OCI-M2 (cell line): ENCODE measurements at regions not wholly inside any gene's neighbourhood (a gene's known extent, or its start where the extent isn't known, plus 50 kb on each side); places are given as distances from the start of the nearest gene placed in this dataset.

ENCODE experiments used
- DNase-seq: peaks from one replicate; lab custom pipeline; 2025; ENCODE audit not compliant: unreplicated experiment; lab: John Stamatoyannopoulos, UW

DNA sequence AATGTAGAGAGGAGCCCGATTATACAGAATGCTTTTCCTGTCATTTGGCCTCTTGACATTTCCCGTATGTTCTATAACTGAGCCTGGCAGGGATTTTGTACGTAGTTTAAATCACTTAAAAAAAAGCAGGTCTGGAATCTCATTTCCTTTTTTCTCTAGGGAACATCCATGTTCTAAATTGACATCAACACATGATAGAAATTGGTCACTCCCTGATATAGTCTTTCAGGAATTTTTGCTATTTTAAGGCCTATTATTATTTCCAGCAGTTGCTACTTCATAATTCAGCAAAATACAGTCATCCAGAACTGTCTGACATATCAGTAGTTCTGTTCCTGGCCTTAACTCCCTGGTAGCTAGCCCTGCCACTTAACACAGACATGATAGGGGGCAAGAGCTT, 565.7 kb upstream of the ZEB2 start:
- no peak for DNase-seq

DNA sequence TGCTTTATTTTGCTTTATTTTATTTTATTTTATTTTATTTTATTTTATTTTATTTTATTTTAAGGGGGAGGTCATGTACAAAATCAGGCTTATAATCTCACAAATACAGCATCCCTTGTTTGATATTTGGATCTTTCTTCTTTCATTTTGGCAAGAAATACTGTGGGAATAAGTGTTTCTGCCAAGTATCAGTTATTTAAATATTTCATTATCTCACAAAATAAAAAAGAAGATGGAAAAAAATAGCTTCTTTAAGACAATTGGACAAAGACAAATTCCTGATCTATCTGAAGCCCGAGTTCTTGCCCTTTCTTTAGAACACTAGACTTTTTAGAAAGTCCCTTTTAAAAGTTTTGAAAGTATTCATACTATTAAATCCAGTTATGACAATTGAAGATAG, 560.5 kb upstream of the ZEB2 start:
- DNase-seq = no peak

DNA sequence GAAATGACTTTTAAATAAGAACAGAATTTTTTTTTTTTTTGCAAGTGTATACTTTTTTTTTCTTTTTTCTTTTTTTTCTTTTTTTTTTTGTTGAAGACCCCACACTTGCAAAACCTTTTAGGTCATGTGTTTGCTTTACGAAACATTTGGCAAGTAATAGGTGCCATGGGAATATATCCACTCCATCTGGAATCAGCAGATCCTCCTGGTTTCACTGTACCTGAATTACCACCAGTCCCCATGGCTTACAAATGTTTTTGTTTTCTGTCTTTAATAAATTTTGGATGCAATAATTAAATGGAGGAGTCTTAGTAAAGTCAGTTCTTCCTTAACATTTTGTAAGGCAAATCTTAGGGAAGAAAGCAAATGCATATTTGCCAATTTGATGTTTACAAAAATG, 559.7 kb upstream of the ZEB2 start:
- DNase-seq = no peak

DNA sequence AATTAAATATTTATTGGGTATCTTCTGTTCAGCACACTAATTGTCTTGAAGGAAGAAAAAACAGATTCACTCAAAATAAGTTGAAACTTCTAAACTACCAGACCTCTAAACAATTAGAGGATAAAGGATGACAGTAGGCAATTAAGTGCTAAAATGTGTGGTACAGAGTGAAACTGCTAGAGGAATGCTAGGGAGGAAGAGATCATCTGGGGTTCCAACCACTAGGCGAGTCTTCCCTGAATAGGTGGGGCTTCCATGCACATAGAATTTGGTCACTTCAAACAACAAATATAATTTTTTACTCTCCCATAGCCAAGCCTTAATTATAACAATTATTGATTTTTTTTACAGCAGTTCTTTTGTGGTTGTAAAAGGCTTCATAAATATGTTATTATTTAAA, 559.0 kb upstream of the ZEB2 start:
- DNase-seq = no peak

DNA sequence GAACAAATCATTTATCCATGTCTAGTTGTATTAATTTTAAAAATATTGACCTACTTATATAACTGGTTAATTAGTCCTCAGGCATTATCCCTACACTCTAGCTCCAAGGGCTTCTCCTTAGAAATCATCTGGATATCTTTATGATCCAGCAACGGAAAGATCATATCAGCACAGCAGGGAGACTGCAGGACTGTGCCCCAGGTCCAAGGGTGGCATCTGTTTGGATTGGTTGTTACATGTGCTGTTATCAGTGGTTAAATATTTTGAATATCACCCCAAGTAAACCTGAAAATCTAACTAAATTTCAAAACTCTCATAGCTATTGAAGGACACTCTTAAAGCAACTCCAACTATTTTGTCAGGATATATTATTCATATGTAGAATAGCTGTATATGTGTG, 556.2 kb upstream of the ZEB2 start:
- no peak for DNase-seq

DNA sequence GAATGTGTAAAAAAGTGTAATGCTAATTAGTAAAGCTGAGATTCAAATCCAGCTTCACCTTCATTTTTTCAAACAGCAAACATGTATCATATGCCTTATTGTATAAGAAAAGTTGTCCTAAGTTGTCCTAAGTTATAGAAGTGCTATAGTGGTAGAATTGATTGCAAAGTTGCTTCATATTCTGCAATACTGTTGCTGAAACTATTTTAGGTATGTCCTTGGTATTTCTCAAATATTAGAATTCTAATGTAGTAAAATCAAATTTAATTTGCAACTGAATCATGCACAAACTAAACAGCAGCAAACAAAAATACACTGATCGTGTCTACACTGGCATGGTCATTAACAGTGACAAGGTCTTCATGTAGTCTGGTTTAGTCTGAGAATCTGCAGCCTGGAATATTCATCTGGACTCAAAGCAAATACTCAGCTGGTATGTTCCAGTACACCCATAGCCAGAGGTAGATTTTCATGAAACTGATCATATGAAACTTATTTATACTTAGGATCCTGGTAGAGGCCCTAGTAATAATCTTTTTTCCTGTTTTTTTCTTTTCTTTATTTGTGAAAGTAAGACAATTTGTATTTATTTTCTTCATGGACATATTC, 555.6 kb upstream of the ZEB2 start:
- DNase-seq = no peak

DNA sequence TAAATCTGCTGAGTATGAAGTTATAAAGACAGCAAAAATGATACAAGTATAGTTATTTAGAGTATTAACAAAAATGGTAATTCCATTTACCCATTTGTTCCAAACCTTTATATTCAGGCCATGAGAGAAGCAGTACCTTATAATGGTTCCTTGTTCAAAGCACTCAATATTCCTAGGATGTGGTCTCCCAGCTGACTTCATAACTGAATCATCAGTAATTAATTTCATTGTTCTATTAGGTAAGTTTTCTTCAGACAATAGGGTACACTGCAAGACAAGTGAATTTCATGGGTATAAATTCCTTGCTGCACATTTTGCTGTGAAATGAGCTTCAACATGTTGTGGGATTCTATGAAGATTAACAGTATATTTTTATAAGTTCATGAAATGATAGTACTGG, 550.8 kb upstream of the ZEB2 start:
- no peak for DNase-seq

DNA sequence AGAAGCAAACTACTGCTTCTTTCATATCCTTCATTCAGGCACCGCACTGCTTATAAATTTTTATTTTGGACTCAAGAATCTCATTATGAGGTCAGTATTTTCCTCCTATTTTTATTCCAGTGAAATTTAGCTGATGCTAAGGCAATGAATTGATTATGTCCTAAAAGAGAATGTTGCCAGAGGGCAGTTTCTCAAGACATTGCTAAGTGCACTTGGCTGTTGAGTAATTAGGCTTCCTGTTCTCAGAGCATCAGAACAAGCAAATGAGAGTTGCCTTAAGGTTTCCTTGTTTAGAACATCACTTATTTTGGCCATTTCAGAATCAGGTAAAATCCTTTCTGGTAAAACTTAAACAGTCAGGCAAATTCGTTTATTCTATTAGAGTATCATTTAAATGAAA, 548.6 kb upstream of the ZEB2 start:
- DNase-seq = no peak

DNA sequence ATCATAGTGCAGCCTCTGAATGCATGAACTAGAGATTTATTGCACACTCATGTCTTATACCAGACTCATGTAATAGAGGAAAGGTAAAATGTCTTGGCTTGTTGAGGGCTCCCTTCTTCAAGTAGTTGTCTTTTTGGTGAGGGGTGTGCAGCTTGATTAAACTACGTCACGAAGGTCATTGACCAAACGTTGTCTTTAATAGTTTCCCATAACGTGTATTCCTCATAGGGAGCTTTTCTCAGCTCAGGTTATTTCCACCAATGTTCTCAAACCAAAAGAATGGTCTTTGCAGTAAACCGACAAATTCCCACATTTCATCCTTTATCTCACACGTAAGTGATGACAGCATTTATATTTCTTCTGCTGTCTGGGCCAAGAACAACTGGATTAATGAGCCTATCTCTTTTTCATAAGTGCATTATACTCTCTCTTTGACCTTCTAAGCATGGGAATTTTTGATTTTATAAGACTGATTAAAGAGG, 547.7 kb upstream of the ZEB2 start:
- no peak for DNase-seq

DNA sequence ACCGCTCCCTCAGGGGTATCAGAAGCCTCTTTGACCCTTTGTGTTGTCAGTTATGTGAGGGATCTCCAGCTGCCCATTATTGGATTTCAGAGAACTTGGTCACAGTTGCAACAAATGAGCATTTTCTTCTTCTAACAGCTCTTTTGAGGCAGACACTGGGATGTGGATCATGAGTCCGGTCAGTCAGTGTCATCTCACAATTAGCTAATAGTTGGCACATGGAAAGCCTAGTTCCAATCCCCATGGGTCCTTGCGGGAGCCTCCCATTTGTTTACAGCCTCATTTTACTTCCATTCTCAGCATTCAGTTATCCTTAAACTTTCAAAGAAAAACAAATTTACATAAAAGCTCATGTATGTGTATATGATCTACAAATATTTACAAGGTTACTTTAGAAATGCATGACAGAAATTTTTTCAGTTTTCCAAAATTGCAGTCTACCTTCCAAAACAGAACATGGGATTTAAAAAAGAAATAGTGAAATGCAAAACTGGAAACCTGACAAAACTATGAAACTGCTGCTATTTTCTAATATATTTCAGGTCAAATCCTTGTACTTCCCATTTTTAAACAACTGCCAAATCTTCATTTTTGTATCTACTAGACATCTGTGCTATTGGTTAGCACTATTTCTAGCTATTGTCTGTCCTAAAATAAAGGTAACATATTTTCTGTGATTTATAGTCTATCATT, 547.1 kb upstream of the ZEB2 start:
- DNase-seq = no peak

DNA sequence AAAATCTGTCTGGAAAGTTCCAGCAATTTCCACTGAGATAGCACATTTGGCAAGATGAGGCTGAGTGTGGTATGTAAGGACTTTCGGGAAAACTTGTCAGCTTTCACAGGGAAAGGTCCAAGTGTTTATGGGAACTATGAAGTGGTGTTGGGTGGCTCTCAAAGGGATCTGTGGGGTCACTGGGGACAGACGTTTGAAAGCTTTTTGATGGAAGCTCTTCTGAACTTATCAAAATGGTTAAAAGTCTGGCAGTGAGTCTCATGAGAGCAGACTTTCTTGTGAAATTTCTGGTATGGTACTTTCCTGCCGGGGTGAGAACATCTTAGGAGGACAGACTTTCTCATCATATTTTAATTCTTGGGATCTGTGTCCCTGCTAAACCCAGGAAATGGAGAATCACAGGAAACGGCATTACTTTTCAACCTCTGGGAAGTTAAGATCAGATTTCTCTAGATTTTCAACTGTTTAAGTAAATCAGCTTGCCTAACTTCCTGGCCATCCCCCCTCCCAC, 546.3 kb upstream of the ZEB2 start:
- DNase-seq = no peak

DNA sequence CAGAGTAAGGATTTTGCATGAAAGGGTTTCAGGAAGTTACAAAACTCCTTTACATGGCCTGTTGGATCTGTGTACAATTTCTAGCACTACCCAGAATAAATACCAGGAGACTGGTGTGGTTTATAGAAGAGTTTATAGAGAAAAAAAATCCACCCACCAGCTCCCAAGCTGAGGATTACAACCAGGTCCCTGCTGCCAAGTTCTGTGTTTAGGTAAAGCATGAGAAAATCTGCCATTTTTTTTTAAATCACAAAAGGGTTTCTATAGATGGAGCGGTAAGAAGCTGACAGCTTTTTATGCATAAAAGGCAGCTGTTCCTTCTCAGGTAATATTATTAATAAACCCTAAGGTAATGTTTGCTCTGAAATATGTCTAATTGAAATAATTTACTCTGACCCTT, 545.4 kb upstream of the ZEB2 start:
- no peak for DNase-seq

DNA sequence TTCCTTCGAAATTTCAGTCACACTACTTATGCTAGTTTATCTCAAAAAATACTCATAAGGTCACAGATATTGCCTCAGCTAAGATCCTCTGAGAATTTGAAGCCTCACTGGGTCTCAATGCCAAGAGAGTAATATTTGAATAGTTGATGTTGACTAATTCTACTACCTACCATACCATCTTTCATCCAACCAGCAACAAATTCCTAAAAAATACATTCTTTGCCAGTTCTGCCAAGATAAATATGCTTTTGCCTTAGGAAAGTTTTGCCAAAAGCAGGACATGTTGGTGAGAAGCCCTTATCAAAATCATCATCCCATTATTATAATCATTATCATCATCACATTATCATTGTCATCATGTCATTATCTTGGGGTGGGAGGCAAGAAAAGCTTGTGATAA, 544.6 kb upstream of the ZEB2 start:
- DNase-seq = no peak

DNA sequence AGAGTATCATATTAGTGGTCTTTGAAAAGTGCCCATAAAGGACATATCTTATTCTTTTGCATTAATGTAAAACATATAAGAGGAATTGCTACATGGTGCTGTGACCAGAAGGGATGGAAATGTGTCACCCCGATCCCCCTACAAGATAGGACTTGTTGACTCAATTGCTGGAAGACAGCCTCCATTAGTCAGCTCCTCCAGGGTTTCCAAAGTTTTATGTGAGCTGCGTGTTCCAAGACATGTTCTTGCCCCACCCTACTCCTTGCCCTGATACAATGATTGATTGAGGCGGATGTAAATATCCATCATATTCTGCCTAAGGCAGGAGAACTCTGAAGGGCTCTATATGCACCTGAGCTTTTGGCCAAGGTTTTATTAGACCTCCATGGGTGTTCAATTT, 541.0 kb upstream of the ZEB2 start:
- no peak for DNase-seq

DNA sequence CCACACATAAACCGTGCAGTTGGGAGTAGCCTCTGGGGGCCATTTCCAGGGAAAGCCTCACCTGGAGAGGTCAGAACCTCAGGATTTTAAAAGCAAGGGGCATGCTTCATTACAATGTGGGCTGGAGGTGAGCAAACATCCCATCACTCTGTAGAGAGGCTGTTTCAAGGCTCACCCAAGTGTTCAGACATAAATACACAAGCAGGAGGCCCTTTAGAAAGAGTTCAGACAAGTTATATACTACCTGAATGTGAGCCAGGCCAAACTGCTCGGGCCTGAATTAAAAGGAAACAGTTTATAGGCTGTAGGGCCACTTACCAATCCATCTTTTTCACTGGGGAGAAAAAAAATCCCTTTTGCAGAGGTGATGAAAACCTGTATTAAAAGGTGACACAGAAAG, 540.0 kb upstream of the ZEB2 start:
- DNase-seq = no peak

DNA sequence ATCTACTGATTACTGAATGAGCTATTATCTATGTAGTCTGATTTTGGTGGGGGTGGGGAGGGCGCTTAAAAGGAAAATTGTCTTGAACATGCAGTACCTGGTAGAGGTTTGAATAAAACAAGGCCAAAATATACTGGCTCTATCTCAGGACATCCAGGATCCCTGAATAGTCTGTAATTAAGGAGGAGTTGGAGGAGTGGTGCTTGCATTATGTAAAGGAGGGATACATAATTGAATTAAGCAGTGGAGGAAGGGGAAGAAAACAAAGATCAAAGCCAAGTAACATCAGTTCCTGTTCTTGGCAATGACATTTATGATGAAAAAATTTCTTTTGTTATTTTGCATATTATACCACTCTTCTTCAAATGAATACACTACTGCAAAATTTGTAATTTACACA, 539.4 kb upstream of the ZEB2 start:
- no peak for DNase-seq

DNA sequence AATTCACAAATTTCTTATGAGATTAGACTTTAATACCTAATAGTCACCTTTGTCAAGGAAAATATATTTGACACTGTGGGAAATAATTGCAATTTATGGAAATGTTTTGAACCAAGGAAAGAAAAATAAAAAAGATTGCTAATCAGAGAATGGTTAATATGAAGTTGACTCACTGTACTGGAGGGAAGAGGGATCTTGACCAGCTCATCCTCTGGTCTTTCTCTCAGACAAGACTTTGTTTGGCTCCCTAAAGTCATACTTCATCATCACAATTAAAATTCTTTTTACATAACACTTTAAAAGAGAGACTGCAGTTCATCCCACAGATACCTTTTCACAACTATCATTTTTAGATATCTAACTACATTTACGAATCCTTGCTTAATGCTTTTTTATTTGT, 538.5 kb upstream of the ZEB2 start:
- no peak for DNase-seq

DNA sequence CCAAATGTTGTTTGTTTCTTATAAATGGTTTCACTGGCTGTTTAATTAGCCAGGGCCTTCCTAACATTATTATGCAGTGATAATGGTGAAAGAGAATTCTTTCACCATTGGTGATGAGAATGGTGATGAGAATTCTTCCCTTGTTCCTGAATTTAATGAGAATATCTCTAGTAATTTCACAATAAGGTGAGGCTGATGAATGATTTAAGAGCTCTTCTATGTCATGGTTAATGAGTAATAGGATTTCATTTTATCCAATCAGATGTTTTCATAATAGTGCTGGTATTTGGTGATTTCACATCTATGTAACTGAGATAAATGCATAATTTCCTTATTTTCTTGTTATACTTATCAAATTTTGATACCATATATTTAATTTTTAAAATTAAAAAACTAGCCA, 535.7 kb upstream of the ZEB2 start:
- no peak for DNase-seq

DNA sequence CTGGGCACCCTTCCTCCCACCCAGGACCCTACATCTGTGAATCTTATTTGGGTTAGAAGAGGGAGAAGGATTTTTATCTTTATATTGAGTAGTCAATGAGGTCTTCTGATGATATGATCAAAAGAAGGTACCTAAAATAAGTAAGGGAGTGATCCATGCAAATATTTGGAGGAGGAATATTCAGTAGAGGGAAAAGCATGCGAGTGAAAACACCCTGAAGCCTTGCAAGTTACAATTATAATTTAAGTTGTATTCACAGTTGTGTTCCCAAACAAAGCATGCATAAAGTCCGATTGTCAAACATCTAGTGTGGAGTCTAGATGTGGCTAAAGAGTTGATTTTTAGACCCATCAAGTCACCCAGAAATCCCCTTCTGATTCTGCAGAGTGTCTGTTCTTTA, 530.2 kb upstream of the ZEB2 start:
- DNase-seq = no peak

DNA sequence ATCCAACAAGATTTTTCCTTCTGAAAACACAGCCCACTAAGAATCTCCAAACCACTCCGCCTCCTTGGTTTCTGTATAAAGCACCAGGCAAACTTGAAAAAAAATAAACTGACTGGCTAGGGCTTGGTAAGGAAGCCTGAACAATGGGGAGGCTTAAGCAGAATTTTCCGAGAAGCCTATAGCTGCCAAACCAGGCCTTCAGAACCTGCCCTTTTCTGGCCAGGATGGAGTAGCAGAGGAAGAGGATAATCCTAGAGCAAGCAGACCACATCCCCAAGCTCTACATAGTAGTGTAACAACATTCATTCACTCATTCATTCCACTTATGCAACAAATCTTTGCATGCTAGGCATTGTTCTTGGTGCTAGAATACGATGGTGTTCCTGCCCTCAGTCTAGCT, 529.6 kb upstream of the ZEB2 start:
- no peak for DNase-seq

DNA sequence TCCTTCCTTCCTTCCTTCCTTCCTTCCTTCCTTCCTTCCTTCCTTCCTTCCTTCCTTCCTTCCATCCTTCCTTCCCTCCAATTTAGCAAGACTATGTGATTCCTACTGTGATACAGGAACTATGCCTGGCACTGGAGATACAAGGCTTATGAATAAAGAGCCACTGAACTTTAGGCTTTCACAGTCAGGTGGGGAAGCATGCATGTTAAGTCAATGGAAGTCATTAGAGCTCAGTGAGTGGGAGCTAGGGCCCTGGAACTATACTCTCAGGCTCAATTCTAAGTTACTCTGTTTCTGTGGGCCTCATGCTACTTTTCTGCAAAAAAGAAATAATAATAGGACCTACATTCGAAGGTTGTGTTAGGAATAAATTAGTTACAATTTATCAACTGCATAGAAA, 527.6 kb upstream of the ZEB2 start:
- DNase-seq = no peak

DNA sequence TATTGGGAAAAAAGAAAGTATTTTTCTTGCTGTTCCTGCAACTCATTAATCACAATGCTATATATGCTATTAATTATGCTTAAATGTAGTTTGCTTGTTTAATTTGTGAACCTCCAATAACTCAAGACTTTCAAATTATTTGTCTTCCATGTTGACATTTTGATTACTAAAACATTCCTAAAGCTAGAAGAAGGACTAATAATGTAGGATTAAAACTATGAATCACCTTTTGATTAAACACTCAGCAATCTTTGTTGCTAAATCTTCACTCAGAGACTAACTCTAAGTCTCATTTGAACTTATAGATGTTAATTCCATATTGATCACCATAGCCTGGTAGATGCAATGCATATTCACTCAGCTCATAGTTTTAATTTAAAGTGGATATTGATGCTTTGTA, 524.6 kb upstream of the ZEB2 start:
- DNase-seq = no peak

DNA sequence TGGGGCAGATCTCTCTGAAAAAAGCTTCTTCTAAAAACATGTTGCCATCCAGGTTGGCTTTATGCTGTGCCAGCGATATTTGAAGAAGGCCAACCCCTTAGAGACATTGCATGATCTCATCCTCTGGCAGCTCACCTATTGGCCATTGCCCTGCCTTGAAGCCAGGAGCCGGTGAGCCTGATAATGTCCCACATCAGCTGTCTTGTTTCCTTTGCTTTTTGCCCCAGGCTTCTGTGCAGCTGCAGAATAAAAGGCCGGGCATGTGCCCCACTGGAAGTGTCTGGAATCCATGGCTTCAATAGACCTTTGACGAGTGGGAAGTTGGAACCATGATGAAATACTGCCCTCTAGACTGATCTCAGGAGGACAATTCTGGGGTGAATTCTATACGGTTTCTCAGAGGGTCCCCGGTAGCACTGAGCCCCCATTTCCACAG, 523.5 kb upstream of the ZEB2 start:
- DNase-seq = no peak
